ENCODE measurements at regions not wholly inside any gene's neighbourhood (a gene's known extent, or its start where the extent isn't known, plus 50 kb on each side); places are given as distances from the start of the nearest gene placed in this dataset.

- no peak overlapping the region for H3K4me3 ChIP-seq (ENCODE audit: low read depth, low read length)
- TF ChIP-seq CTCF (IDR thresholded peaks at IDR 0.05; ENCODE audit: insufficient read depth, low read depth, low read length) = no peak
- no peak for DNase-seq (ENCODE audit: low read depth)
These were observed 919.6 kb upstream of the SEMA6A start for GRCh38 chr5:117494188-117494587.

- no peak overlapping the region for H3K4me3 ChIP-seq (ENCODE audit: low read depth, low read length)
- no peak for DNase-seq (ENCODE audit: low read depth)
- TF ChIP-seq CTCF (IDR thresholded peaks at IDR 0.05; ENCODE audit: insufficient read depth, low read depth, low read length) = no peak
These were observed 914.4 kb upstream of the SEMA6A start for GRCh38 chr5:117488976-117489500.

- no peak for DNase-seq (ENCODE audit: low read depth)
- no peak for TF ChIP-seq CTCF (IDR thresholded peaks at IDR 0.05; ENCODE audit: insufficient read depth, low read depth, low read length)
- no peak overlapping the region for H3K4me3 ChIP-seq (ENCODE audit: low read depth, low read length)
These were observed 912.9 kb upstream of the SEMA6A start for GRCh38 chr5:117487556-117487955.

GRCh38 chr5:117486879-117487391 lies 912.3 kb upstream of the SEMA6A start:
- DNase-seq (ENCODE audit: low read depth) = no peak
- no peak for TF ChIP-seq CTCF (IDR thresholded peaks at IDR 0.05; ENCODE audit: insufficient read depth, low read depth, low read length)
- no peak overlapping the region for H3K4me3 ChIP-seq (ENCODE audit: low read depth, low read length)

- H3K4me3 ChIP-seq (ENCODE audit: low read depth, low read length) = no peak overlapping the region
These were observed 911.6 kb upstream of the SEMA6A start for GRCh38 chr5:117486261-117486660.

GRCh38 chr5:117475919-117476318 lies 901.3 kb upstream of the SEMA6A start:
- DNase-seq (ENCODE audit: low read depth) = no peak
- TF ChIP-seq CTCF (IDR thresholded peaks at IDR 0.05; ENCODE audit: insufficient read depth, low read depth, low read length) = no peak

More at GRCh38 chr5:117486261-117486660, 911.6 kb upstream of the SEMA6A start:
- DNase-seq (ENCODE audit: low read depth) = no peak
- TF ChIP-seq CTCF (IDR thresholded peaks at IDR 0.05; ENCODE audit: insufficient read depth, low read depth, low read length) = no peak

GRCh38 chr5:117473165-117473564 lies 898.5 kb upstream of the SEMA6A start:
- DNase-seq (ENCODE audit: low read depth) = no peak
- H3K4me3 ChIP-seq (ENCODE audit: low read depth, low read length) = no peak overlapping the region
- TF ChIP-seq CTCF (IDR thresholded peaks at IDR 0.05; ENCODE audit: insufficient read depth, low read depth, low read length) = no peak

More at GRCh38 chr5:117475919-117476318, 901.3 kb upstream of the SEMA6A start:
- no peak overlapping the region for H3K4me3 ChIP-seq (ENCODE audit: low read depth, low read length)
